Cardiac muscle cell (in vitro differentiated cells and primary cell): ENCODE measurements at regions not wholly inside any gene's neighbourhood (a gene's known extent, or its start where the extent isn't known, plus 50 kb on each side); places are given as distances from the start of the nearest gene placed in this dataset.
A peak's percentile ranks its signal among the peaks of the same experiment; 100 is the strongest.

Experiments used
- DNase-seq, 2 donors: peaks; one replicate each; pipeline versions ENCODE4 v3.0.0 to v3.0.0-alpha.2; 2010 to 2017; ENCODE audit warnings: low read depth in 1 of 2, low spot score in 1 of 2
- H3K27ac ChIP-seq: fragments of 200-600 bp; sonication (generic); 2 replicates; pipeline ENCODE4 v1.5.1; 2016
- H3K27me3 ChIP-seq: fragments of 200-600 bp; sonication (generic); 2 replicates; pipeline ENCODE4 v1.6.0; 2016; ENCODE audit warnings: control low read depth
- H3K36me3 ChIP-seq: fragments of 200-600 bp; sonication (generic); 2 replicates; pipeline ENCODE4 v1.5.1; 2016; ENCODE audit warnings: control low read depth
- H3K4me1 ChIP-seq: fragments of 200-600 bp; sonication (generic); 2 replicates; pipeline ENCODE4 v1.8.1; 2017; ENCODE audit warnings: low read depth, mild to moderate bottlenecking, mixed run types
- H3K4me3 ChIP-seq: fragments of 200-600 bp; sonication (generic); 2 replicates; pipeline ENCODE4 v1.5.1; 2016; ENCODE audit warnings: mild to moderate bottlenecking
- H3K9me3 ChIP-seq: fragments of 200-600 bp; sonication (generic); 2 replicates; pipeline ENCODE4 v1.5.1; 2017; ENCODE audit warnings: low read depth, mild to moderate bottlenecking, control low read depth
- CTCF ChIP-seq: IDR thresholded peaks from 2 replicates; pipeline ENCODE4 v1.5.1; 2012; ENCODE audit warnings: low read depth, mild to moderate bottlenecking, low read length

DNA sequence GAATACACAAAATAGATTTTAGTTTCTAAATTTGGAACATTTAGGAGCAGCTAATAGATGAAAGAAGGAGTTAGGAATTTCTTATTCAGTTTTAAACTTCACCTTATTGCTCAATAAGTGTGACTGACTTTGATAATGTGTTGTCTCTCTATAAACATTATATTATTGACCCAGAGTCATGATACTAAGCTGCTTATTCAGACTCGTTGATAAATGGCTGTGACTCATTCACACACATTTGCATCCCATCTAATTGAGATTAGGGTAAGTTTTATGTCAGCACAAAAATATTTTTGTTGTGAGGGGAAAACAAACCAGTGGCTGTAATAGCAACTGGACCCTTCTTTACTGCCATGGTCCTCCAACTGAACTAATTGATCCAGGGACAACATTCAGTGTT, 137.6 kb downstream of the GOLIM4 start:
- no peak for DNase-seq
- Histone ChIP-seq H3K4me3 (no peak overlapping the region), H3K9me3 (no peaks in the 10 kb centered on the region), H3K36me3 (no peaks in the 10 kb centered on the region), H3K4me1 (no peaks in the 10 kb centered on the region), H3K27ac (no peak overlapping the region), H3K27me3 (no peaks in the 10 kb centered on the region)
- TF ChIP-seq CTCF = no peak

GRCh38 chr3:167952969-167953368, 142.8 kb downstream of the GOLIM4 start:
- Histone ChIP-seq H3K4me1 (no peaks in the 10 kb centered on the region), H3K27ac (no peak overlapping the region), H3K27me3 (no peaks in the 10 kb centered on the region), H3K9me3 (no peaks in the 10 kb centered on the region), H3K4me3 (no peak overlapping the region), H3K36me3 (no peaks in the 10 kb centered on the region)
- DNase-seq = no peak
- no peak for TF ChIP-seq CTCF

DNA sequence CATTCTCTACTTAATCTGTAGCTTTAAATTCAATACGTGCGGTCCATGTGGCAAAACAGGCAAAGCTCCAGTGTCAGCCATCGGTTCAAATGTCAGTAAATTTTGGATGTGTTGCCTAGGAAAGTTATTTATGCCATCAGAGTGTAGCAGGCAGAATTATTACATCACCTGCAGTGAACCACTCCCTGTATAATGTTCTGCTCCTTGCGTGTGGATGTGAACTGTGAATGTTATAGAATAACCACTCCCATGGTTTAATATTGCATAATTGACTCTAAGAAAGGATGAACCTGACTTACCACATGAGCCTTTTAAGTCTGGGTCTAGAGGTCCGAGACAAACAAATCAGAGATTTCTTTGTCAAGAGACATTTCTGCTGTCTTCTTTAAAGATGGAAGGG, 145.5 kb downstream of the GOLIM4 start:
- H3K27ac ChIP-seq = no peak overlapping the region
- H3K4me3 ChIP-seq = no peak overlapping the region
- no peaks in the 10 kb centered on the region for H3K36me3 ChIP-seq
- no peaks in the 10 kb centered on the region for H3K27me3 ChIP-seq
- no peaks in the 10 kb centered on the region for H3K9me3 ChIP-seq
- no peak for DNase-seq
- TF ChIP-seq CTCF = no peak
- no peaks in the 10 kb centered on the region for H3K4me1 ChIP-seq

GRCh38 chr3:167941234-167941995, 154.3 kb downstream of the GOLIM4 start:
- no peak for TF ChIP-seq CTCF
- Histone ChIP-seq H3K4me3 (no peak overlapping the region), H3K27ac (no peak overlapping the region)

GRCh38 chr3:167940241-167940640, 155.5 kb downstream of the GOLIM4 start:
- DNase-seq = peak in 1 of 2 donors; percentile 9
- Histone ChIP-seq H3K4me1 (no peaks in the 10 kb centered on the region), H3K36me3 (no peaks in the 10 kb centered on the region), H3K9me3 (no peaks in the 10 kb centered on the region), H3K27me3 (no peaks in the 10 kb centered on the region), H3K4me3 (no peak overlapping the region), H3K27ac (no peak overlapping the region)
- no peak for TF ChIP-seq CTCF

More at GRCh38 chr3:167941234-167941995, 154.3 kb downstream of the GOLIM4 start:
- DNase-seq = peak in 1 of 2 donors; percentile 98
- no peaks in the 10 kb centered on the region for H3K4me1 ChIP-seq
- no peaks in the 10 kb centered on the region for H3K9me3 ChIP-seq
- H3K27me3 ChIP-seq = no peaks in the 10 kb centered on the region
- H3K36me3 ChIP-seq = no peaks in the 10 kb centered on the region
